ENCODE measurements at regions not wholly inside any gene's neighbourhood (a gene's known extent, or its start where the extent isn't known, plus 50 kb on each side); places are given as distances from the start of the nearest gene placed in this dataset.

GRCh38 chr9:79880626-79881025, 308.9 kb downstream of the TLE4 start:
- no peak overlapping the region for H2AFZ ChIP-seq (ENCODE audit: low read depth, low read length)
- H3K4me3 ChIP-seq (replicated peaks in 1 of 3; ENCODE audit: insufficient read depth in 1 of 3, low read depth in 1 of 3, low read length in 3 of 3): no peak overlapping the region
- POLR2A ChIA-PET: no interaction called here
- H3K4me1 ChIP-seq (ENCODE audit: control insufficient read depth, extremely low read depth, insufficient read depth, low read length): no peaks in the 10 kb centered on the region
- BruUV-seq (replicated peaks): no TSS peak
- intact Hi-C loops (cut with micrococcal nuclease): no loop called here
- FAIRE-seq: no peak
- no peaks in the 10 kb centered on the region for H3K27me3 ChIP-seq (ENCODE audit: control insufficient read depth in 2 of 2, insufficient read depth in 2 of 2, low read length in 2 of 2)
- no peak overlapping the region for H3K4me2 ChIP-seq (ENCODE audit: insufficient read depth, low read length)
- no peaks in the 10 kb centered on the region for H3K9me1 ChIP-seq (replicated peaks; ENCODE audit: control insufficient read depth, extremely low read depth, insufficient read depth, low read length)
- H3K27ac ChIP-seq (ENCODE audit: insufficient read depth, low read depth, low read length): no peak overlapping the region
- DNase-seq (ENCODE audit: low read depth, low spot score): no peak
- no peaks in the 10 kb centered on the region for H3K9me3 ChIP-seq (replicated peaks; ENCODE audit: control insufficient read depth, insufficient read depth, low read length)
- no peaks in the 10 kb centered on the region for H3K36me3 ChIP-seq (ENCODE audit: control insufficient read depth in 2 of 2, extremely low read depth in 1 of 2, insufficient read depth in 2 of 2, low read length in 2 of 2)
- TF ChIP-seq POLR2AphosphoS5 (IDR thresholded peaks at IDR 0.05; ENCODE audit: insufficient read depth, low read depth, low read length) (no peak), CTCF (IDR thresholded peaks at IDR 0.05; ENCODE audit: extremely low read depth in 1 of 2, insufficient read depth in 1 of 2, low read depth in 1 of 2, low read length in 2 of 2) (no peak), JUN (IDR thresholded peaks at IDR 0.05; ENCODE audit: borderline replicate concordance, insufficient read depth, insufficient read length, low read depth) (no peak), MAX (IDR thresholded peaks at IDR 0.05; ENCODE audit: insufficient read depth, insufficient read length) (no peak), FOS (IDR thresholded peaks at IDR 0.05; ENCODE audit: borderline replicate concordance, insufficient read depth, low read length) (no peak), MYC (IDR thresholded peaks at IDR 0.05; ENCODE audit: low read depth, low read length) (no peak), POLR2A (IDR thresholded peaks at IDR 0.05; ENCODE audit: low read depth, low read length) (no peak)
- no peaks in the 10 kb centered on the region for H4K20me1 ChIP-seq (replicated peaks; ENCODE audit: control insufficient read depth, extremely low read depth, insufficient read depth, low read length)
- no peak overlapping the region for H3K9ac ChIP-seq (replicated peaks; ENCODE audit: extremely low read depth, insufficient read depth, low read length)
- dilution Hi-C loops (cut with MboI; ENCODE audit: extremely low pct_ligation_motif_present, low sequenced_read_pairs): no loop called here
- H3K79me2 ChIP-seq (ENCODE audit: control insufficient read depth, insufficient read depth, low read length): no peaks in the 10 kb centered on the region
- CTCF ChIA-PET: no interaction called here
